Transverse colon (tissue), 4 donors: ENCODE measurements at regions not wholly inside any gene's neighbourhood (a gene's known extent, or its start where the extent isn't known, plus 50 kb on each side); places are given as distances from the start of the nearest gene placed in this dataset.
"Not testable (repeated sequence)": the region's sequence is repeated elsewhere in the genome, so short reads cannot be mapped to it uniquely, and the experiment has no call there.

Experiments used
- DNase-seq: peaks from one replicate; pipeline ENCODE4 v3.0.0-alpha.2; 2019
- H3K27ac ChIP-seq, 4 donors: fragments of 200-600 bp; sonication (generic); 2 replicates each; pipeline ENCODE4 v1.5.1; 2016 to 2018; ENCODE audit warnings: inconsistent platforms in 4 of 4
- H3K27me3 ChIP-seq: fragments of 200-600 bp; sonication (generic); 2 replicates; pipeline ENCODE4 v1.5.1; 2017; ENCODE audit warnings: inconsistent platforms
- H3K36me3 ChIP-seq, 4 donors: fragments of 200-600 bp; sonication (generic); 2 replicates each; pipeline ENCODE4 v1.5.1; 2017 to 2019; ENCODE audit warnings: inconsistent platforms in 4 of 4
- H3K4me1 ChIP-seq, 4 donors: fragments of 200-600 bp; sonication (generic); 2 replicates each; pipeline ENCODE4 v1.5.1; 2017 to 2020; ENCODE audit warnings: inconsistent platforms in 4 of 4
- H3K4me3 ChIP-seq, 4 donors: fragments of 200-600 bp; sonication (generic); 1 replicate in 1 of 4; 2 replicates in 3 of 4; pipeline versions ENCODE4 v1.5.1 to v1.6.1; 2017 to 2019; ENCODE audit warnings: inconsistent platforms in 4 of 4
- H3K9me3 ChIP-seq, 2 donors: fragments of 200-600 bp; sonication (generic); 2 replicates each; pipeline ENCODE4 v1.5.1; 2017 to 2019; ENCODE audit warnings: inconsistent platforms in 2 of 2
- EP300 ChIP-seq: sonication (generic); formaldehyde crosslinking; IDR thresholded peaks from one replicate; pipeline ENCODE4 v1.6.1; 2017; ENCODE audit warnings: antibody characterized with exemption, low read depth
- POLR2A ChIP-seq: fragments of 450-650 bp; IDR thresholded peaks from one replicate; pipeline ENCODE4 v1.6.1; 2016; ENCODE audit warnings: antibody characterized with exemption, mild to moderate bottlenecking, moderate library complexity
- POLR2AphosphoS5 ChIP-seq, 3 donors: sonication (generic); formaldehyde crosslinking; IDR thresholded peaks; one replicate each; pipeline ENCODE4 v1.6.1; 2016; ENCODE audit warnings: antibody characterized with exemption in 3 of 3
- WGBS, 2 donors: methylation state at CpG; one replicate each; pipeline ENCODE4 v1.1.5; 2018; ENCODE audit warnings: low coverage in 1 of 2; 5-methylcytosine and 5-hydroxymethylcytosine counted together
- in situ Hi-C, 4 donors: fragments of 200-750 bp; cut with MboI; loops; one replicate each; pipeline versions ENCODE4 v1.15.0 to v1.15.1; 2017; ENCODE audit warnings: low sequenced_read_pairs in 3 of 4, low pct_ligation_motif_present in 1 of 4, low pct_unique_long_range_greater_than_20kb in 1 of 4
- intact Hi-C: fragments of 100-400 bp; cut with DNase I; formaldehyde crosslinking; loops from one replicate; pipeline ENCODE4 v1.15.1; 2023; ENCODE audit warnings: low total_unique reads
- TF ChIP-seq, protein P1 (sequence below), 5 experiments: fragments of 200-600 bp in 3 of 5; fragments of 450-650 bp in 2 of 5; sonication (generic) in 3 of 5; IDR thresholded peaks; 1 replicate in 2 of 5; 2 replicates in 3 of 5; pipeline ENCODE4 v1.5.1; 2016 to 2017; ENCODE audit warnings: antibody characterized with exemption in 5 of 5, inconsistent platforms in 3 of 5, mild to moderate bottlenecking in 2 of 5, moderate library complexity in 1 of 5

DNA sequence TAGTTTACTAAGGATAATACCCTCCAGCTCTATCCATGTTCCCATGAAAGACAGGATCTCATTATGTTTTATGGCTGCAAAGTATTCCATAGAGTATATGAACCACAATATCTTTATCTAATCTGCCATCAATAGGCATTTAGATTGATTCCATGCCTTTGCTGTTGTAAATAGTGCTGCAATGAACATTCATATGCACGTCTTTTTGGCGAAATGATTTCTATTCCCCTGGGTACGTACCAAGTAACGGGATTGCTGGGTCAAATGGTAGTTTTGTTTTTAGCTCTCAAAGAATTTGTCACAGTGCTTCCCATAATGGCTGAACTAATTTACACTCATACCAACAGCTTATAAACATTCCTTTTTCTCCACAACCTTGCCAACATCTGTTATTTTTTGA is 750.9 kb downstream of the BRINP3 start:
- no peak for TF ChIP-seq EP300
- no peak for TF ChIP-seq POLR2A
- TF ChIP-seq POLR2AphosphoS5 (IDR thresholded peaks at IDR 0.05) = no peak
- no peaks in the 10 kb centered on the region for H3K4me1 ChIP-seq
- no peaks in the 10 kb centered on the region for H3K9me3 ChIP-seq
- H3K27ac ChIP-seq = no peak overlapping the region
- in situ Hi-C loops (no loop called here), intact Hi-C loops (no loop called here)
- DNase-seq = no peak
- no peaks in the 10 kb centered on the region for H3K36me3 ChIP-seq
- no peaks in the 10 kb centered on the region for H3K27me3 ChIP-seq
- WGBS, 2 donors = 85 to 91% methylated on average over 3 to 4 of the region's 4 CpGs
- no peak overlapping the region for H3K4me3 ChIP-seq

DNA sequence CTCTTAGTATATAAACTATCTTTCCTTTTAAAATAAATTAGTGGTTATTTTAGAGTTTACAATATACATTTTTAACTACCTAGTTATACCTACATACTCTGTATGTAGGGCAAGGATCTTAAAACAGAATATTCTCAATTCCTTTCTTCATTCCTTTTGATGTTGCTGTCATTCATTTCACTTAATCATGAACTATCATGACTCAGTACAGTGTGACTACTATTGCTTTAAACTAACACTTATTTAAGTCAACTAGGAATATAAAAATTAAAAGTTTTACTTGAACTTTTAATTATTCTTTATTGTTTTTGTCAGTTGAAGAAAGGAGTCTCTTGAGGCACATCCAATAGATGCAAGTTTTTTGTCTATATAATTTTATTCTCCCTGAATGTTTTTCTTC is 726.4 kb downstream of the BRINP3 start:
- in situ Hi-C loops = no loop called here
- no peak overlapping the region for H3K27ac ChIP-seq
- H3K27me3 ChIP-seq = no peaks in the 10 kb centered on the region
- H3K9me3 ChIP-seq = no peaks in the 10 kb centered on the region
- H3K4me3 ChIP-seq = no peak overlapping the region
- intact Hi-C loops = no loop called here
- no peaks in the 10 kb centered on the region for H3K4me1 ChIP-seq
- no peaks in the 10 kb centered on the region for H3K36me3 ChIP-seq
- DNase-seq = no peak
- no peak for TF ChIP-seq POLR2A
- no peak for TF ChIP-seq POLR2AphosphoS5 (IDR thresholded peaks at IDR 0.05)
- TF ChIP-seq EP300 = no peak
- TF ChIP-seq, protein P1, sequence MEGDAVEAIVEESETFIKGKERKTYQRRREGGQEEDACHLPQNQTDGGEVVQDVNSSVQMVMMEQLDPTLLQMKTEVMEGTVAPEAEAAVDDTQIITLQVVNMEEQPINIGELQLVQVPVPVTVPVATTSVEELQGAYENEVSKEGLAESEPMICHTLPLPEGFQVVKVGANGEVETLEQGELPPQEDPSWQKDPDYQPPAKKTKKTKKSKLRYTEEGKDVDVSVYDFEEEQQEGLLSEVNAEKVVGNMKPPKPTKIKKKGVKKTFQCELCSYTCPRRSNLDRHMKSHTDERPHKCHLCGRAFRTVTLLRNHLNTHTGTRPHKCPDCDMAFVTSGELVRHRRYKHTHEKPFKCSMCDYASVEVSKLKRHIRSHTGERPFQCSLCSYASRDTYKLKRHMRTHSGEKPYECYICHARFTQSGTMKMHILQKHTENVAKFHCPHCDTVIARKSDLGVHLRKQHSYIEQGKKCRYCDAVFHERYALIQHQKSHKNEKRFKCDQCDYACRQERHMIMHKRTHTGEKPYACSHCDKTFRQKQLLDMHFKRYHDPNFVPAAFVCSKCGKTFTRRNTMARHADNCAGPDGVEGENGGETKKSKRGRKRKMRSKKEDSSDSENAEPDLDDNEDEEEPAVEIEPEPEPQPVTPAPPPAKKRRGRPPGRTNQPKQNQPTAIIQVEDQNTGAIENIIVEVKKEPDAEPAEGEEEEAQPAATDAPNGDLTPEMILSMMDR (IDR thresholded peaks at IDR 0.05) = no peak

DNA sequence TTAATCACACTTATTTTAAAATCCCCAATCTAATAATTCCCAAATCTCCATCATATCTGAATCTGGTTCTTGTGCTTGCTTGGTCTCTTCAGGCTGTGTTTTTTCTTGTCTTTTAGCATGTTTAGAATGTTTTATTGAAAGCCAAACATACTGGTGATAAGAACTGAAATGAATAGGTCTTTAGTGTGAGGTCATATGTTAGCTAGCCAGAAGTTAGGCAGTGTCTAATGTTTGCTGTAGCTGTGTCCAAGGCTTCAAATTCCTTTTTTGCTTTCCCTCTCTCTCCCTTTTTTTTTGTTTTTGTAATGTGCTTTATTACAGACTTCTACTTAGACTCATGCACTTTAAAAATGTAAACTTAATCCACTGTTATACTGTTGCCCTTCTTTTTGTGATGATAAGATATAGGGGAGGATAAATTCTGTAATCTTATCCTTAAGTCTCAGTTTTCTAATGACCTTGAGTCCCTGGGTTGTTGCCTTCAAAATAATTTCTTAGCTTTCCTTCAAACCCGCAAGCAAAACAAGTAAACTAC is 725.1 kb downstream of the BRINP3 start:
- DNase-seq = no peak
- no peak overlapping the region for H3K27ac ChIP-seq
- H3K4me3 ChIP-seq = no peak overlapping the region
- in situ Hi-C loops (no loop called here), intact Hi-C loops (no loop called here)
- H3K36me3 ChIP-seq = no peaks in the 10 kb centered on the region
- WGBS, 2 donors = 81 to 86% methylated on average over 1 of the region's 1 CpG
- H3K27me3 ChIP-seq = no peaks in the 10 kb centered on the region
- no peaks in the 10 kb centered on the region for H3K9me3 ChIP-seq
- no peak for TF ChIP-seq POLR2A
- TF ChIP-seq EP300 = no peak
- TF ChIP-seq, protein P1 (IDR thresholded peaks at IDR 0.05) = no peak
- TF ChIP-seq POLR2AphosphoS5 (IDR thresholded peaks at IDR 0.05) = no peak
- H3K4me1 ChIP-seq = no peaks in the 10 kb centered on the region

DNA sequence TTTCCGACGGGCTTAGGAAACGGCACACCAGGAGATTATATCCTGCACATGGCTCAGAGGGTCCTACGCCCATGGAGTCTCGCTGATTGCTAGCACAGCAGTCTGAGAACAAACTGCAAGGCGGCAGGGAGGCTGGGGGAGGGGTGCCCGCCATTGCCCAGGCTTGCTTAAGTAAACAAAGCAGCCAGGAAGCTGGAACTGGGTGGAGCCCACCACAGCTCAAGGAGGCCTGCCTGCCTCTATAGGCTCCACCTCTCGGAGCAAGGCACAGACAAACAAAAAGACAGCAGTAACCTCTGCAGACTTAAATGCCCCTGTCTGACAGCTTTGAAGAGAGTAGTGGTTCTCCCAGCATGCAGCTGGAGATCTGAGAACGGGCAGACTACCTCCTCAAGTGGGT is 722.6 kb downstream of the BRINP3 start:
- WGBS, 2 donors = 83 to 95% methylated on average over 4 to 9 of the region's 9 CpGs
- H3K9me3 ChIP-seq, in situ Hi-C loops, H3K4me1 ChIP-seq, DNase-seq, H3K27ac ChIP-seq, H3K27me3 ChIP-seq, intact Hi-C loops, H3K36me3 ChIP-seq, H3K4me3 ChIP-seq: not testable (repeated sequence)

DNA sequence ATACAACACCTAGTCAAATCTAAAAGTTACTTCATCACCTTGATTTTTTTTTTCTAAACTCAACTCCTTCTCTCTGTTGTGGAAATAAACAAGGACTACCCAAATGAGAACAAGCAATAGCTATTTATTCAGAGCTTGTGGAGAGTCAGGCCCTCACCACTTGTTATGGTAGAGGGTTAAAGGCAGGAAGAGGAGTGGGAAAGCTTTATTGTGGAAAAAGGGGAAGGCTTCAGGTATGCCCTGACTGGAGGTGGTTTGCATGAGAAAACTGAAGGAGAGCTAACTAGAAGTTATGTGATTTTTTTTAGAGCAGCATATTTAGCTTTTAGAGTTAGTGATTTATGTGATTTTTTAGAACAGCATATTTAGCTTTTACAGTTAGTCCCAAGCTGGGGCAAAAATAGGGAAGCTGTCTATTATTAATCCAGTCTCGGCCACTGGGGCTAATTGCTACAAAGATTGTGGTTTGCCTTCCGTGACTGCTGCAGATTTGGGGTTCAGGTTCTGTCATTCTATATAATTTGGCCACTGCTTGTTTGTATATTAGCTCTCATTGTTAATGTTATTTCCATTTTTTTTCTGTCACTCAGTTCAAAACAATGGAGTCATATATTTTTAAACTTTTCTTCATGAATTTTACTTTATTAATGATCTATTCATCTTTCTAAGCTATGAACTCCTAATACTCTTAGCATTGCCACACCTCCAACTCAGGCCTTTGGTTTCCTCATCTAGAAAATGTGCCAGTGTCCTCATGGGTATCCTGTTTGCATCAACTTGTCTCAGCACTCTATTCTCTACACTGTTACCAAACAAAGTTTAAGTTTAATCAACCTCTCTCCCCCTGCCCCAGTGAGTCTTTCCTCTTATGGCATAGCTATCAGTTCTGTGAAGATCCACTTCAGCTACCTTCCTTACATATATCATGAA is 713.0 kb downstream of the BRINP3 start:
- no peak overlapping the region for H3K27ac ChIP-seq
- WGBS, 2 donors = 44 to 61% methylated on average over 2 of the region's 2 CpGs
- H3K4me1 ChIP-seq = no peaks in the 10 kb centered on the region
- in situ Hi-C loops = no loop called here
- no peaks in the 10 kb centered on the region for H3K36me3 ChIP-seq
- no peaks in the 10 kb centered on the region for H3K27me3 ChIP-seq
- no peak overlapping the region for H3K4me3 ChIP-seq
- TF ChIP-seq POLR2A = no peak
- TF ChIP-seq, protein P1 (IDR thresholded peaks at IDR 0.05) = no peak
- no peak for TF ChIP-seq POLR2AphosphoS5 (IDR thresholded peaks at IDR 0.05)
- TF ChIP-seq EP300 = no peak
- no peak for DNase-seq
- intact Hi-C loops = no loop called here
- H3K9me3 ChIP-seq = no peaks in the 10 kb centered on the region
